HCT116 (cell line): ENCODE measurements at regions not wholly inside any gene's neighbourhood (a gene's known extent, or its start where the extent isn't known, plus 50 kb on each side); places are given as distances from the start of the nearest gene placed in this dataset.

ENCODE experiments used
- ATAC-seq: fragments of 200-7000 bp; cut with Tn5 transposase; 2 replicates; pipeline ENCODE4 v1.9.1; 2020; ENCODE audit warnings: mild to moderate bottlenecking, moderate library complexity
- BruUV-seq: library from RNA; stranded (reverse); fragments of 400-500 nt; replicated peaks from 2 replicates; lab custom pipeline; 2021; lab: Mats Ljungman, UMichigan
- CTCF ChIA-PET: fragments of 300-600 bp; sonication (Branson Sonifier 250); formaldehyde crosslinking; loops from one replicate; lab custom pipeline; 2021; ENCODE audit warnings: antibody characterized with exemption; lab: Charles Lee
- POLR2A ChIA-PET: fragments of 300-600, 350-600 bp; sonication (Branson Sonifier 250); formaldehyde crosslinking; loops from one replicate; lab custom pipeline; 2021; ENCODE audit warnings: antibody characterized with exemption; lab: Charles Lee
- RAD21 ChIA-PET, 2 experiments: fragments of 300-600 bp; sonication (Branson Sonifier 250); formaldehyde crosslinking; loops; one replicate each; lab custom pipeline; 2023; ENCODE audit warnings: low total read pairs in 2 of 2; ENCODE audit not compliant: uncharacterized antibody in 2 of 2, unreplicated experiment in 2 of 2, low non-redundant PET in 1 of 2; lab: Charles Lee
- DNase-seq: peaks from one replicate; pipeline ENCODE4 v3.0.0-alpha.2; 2010; ENCODE audit warnings: low read depth, low spot score
- H2AFZ ChIP-seq: fragments of 200-600 bp; shearing (Covaris generic), sonication (generic); 2 replicates; pipeline ENCODE4 v1.6.1; 2017; ENCODE audit warnings: low read depth, mixed run types, mixed read lengths, antibody characterized with exemption, low read length; ENCODE audit not compliant: poor library complexity, severe bottlenecking
- H3K27ac ChIP-seq: 2 replicates; pipeline ENCODE4 v1.5.1; 2012; ENCODE audit warnings: low read depth, low read length
- H3K27me3 ChIP-seq: fragments of 200-600 bp; sonication (generic); 2 replicates; pipeline ENCODE4 v1.6.1; 2016; ENCODE audit warnings: mixed run types, low read length, mixed read lengths; ENCODE audit not compliant: insufficient read depth
- H3K36me3 ChIP-seq, 2 experiments: fragments of 200-500 bp in 1 of 2; fragments of 200-600 bp in 1 of 2; sonication (Bioruptor generic) in 1 of 2; sonication (generic) in 1 of 2; 2 replicates each; pipeline versions ENCODE4 v1.5.1 to v1.6.1; 2014 to 2016; ENCODE audit warnings: low read length in 2 of 2, inconsistent platforms in 1 of 2, mixed read lengths in 1 of 2, mixed run types in 1 of 2; ENCODE audit not compliant: insufficient read depth in 2 of 2, control insufficient read depth in 1 of 2
- H3K4me1 ChIP-seq, 2 experiments: fragments of 200-600 bp in 1 of 2; sonication (generic) in 1 of 2; 2 replicates each; pipeline versions ENCODE4 v1.5.1 to v1.6.1; 2012 to 2017; ENCODE audit warnings: low read length in 2 of 2, inconsistent platforms in 1 of 2, mild to moderate bottlenecking in 1 of 2, mixed read lengths in 1 of 2, mixed run types in 1 of 2, moderate library complexity in 1 of 2; ENCODE audit not compliant: insufficient read depth in 2 of 2, control insufficient read depth in 1 of 2
- H3K4me2 ChIP-seq: fragments of 200-600 bp; sonication (generic); 2 replicates; pipeline ENCODE4 v1.6.1; 2017; ENCODE audit warnings: mixed run types, low read length, mixed read lengths
- H3K4me3 ChIP-seq, 2 experiments: fragments of 200-600 bp in 1 of 2; sonication (generic) in 1 of 2; replicated peaks in 1 of 2; 2 replicates each; pipeline ENCODE4 v1.5.1; 2011 to 2016; ENCODE audit warnings: low read length in 2 of 2, control low read depth in 1 of 2, low read depth in 1 of 2, mild to moderate bottlenecking in 1 of 2, mixed read lengths in 1 of 2, mixed run types in 1 of 2
- H3K79me2 ChIP-seq: fragments of 200-600 bp; sonication (generic); 2 replicates; pipeline ENCODE4 v1.6.1; 2017; ENCODE audit warnings: mild to moderate bottlenecking, mixed run types, low read length, moderate library complexity, mixed read lengths; ENCODE audit not compliant: insufficient read depth
- H3K9ac ChIP-seq: fragments of 200-600 bp; sonication (generic); 2 replicates; pipeline ENCODE4 v1.6.1; 2016; ENCODE audit warnings: low read length, mixed read lengths
- H3K9me2 ChIP-seq: fragments of 200-600 bp; sonication (generic), shearing (Covaris generic); 2 replicates; pipeline ENCODE4 v1.6.1; 2017; ENCODE audit warnings: mixed run types, mild to moderate bottlenecking, moderate library complexity; ENCODE audit not compliant: insufficient read depth
- H3K9me3 ChIP-seq, 2 experiments: fragments of 200-500 bp in 1 of 2; fragments of 200-600 bp in 1 of 2; sonication (Bioruptor generic) in 1 of 2; sonication (generic) in 1 of 2; 2 replicates each; pipeline ENCODE4 v1.6.1; 2014 to 2017; ENCODE audit warnings: low read length in 2 of 2, mixed read lengths in 2 of 2, inconsistent platforms in 1 of 2, low read depth in 1 of 2, mild to moderate bottlenecking in 1 of 2, mixed run types in 1 of 2, moderate library complexity in 1 of 2; ENCODE audit not compliant: control insufficient read depth in 1 of 2, insufficient read depth in 1 of 2
- H4K20me1 ChIP-seq: fragments of 200-600 bp; sonication (generic), shearing (Covaris generic); 2 replicates; pipeline ENCODE4 v1.6.1; 2017; ENCODE audit warnings: mixed run types, mild to moderate bottlenecking, moderate library complexity; ENCODE audit not compliant: insufficient read depth
- ATF3 ChIP-seq: IDR thresholded peaks from 2 replicates; pipeline ENCODE4 v1.6.1; 2012
- CTCF ChIP-seq, 3 experiments: fragments of 200-600 bp in 1 of 3; sonication (generic) in 1 of 3; IDR thresholded peaks in 2 of 3; conservative IDR thresholded peaks in 1 of 3; 2 replicates each; pipeline ENCODE4 v1.5.1; 2012 to 2017; ENCODE audit warnings: low read depth in 2 of 3, low read length in 2 of 3, antibody characterized with exemption in 1 of 3, borderline replicate concordance in 1 of 3, control low read depth in 1 of 3, mild to moderate bottlenecking in 1 of 3, mixed read lengths in 1 of 3, mixed run types in 1 of 3, moderate library complexity in 1 of 3; ENCODE audit not compliant: insufficient read depth in 1 of 3
- EZH2 ChIP-seq: fragments of 200-600 bp; sonication (generic); IDR thresholded peaks from 2 replicates; pipeline ENCODE4 v1.6.1; 2017; ENCODE audit warnings: antibody characterized with exemption, mixed run types
- EZH2phosphoT487 ChIP-seq: fragments of 200-600 bp; IDR thresholded peaks from 2 replicates; pipeline ENCODE4 v1.6.1; 2018; ENCODE audit warnings: antibody characterized with exemption, borderline replicate concordance
- FOSL1 ChIP-seq: IDR thresholded peaks from 2 replicates; pipeline ENCODE4 v1.6.1; 2012; ENCODE audit warnings: low read depth
- JUND ChIP-seq: IDR thresholded peaks from 2 replicates; pipeline ENCODE4 v1.6.1; 2012
- MAX ChIP-seq: IDR thresholded peaks from 2 replicates; pipeline ENCODE4 v1.6.1; 2012
- POLR2AphosphoS5 ChIP-seq: IDR thresholded peaks from 2 replicates; pipeline ENCODE4 v1.6.1; 2011; ENCODE audit warnings: mild to moderate bottlenecking, low read depth, low read length, moderate library complexity
- RAD21 ChIP-seq: IDR thresholded peaks from 2 replicates; pipeline ENCODE4 v1.6.1; 2012; ENCODE audit warnings: low read depth, mild to moderate bottlenecking
- SIN3A ChIP-seq: IDR thresholded peaks from 2 replicates; pipeline ENCODE4 v1.6.1; 2012; ENCODE audit warnings: low read depth
- SP1 ChIP-seq: IDR thresholded peaks from 2 replicates; pipeline ENCODE4 v1.6.1; 2012; ENCODE audit warnings: low read depth
- SRF ChIP-seq: IDR thresholded peaks from 2 replicates; pipeline ENCODE4 v1.6.1; 2012; ENCODE audit warnings: low read depth
- TCF7L2 ChIP-seq: IDR thresholded peaks from 2 replicates; pipeline ENCODE4 v1.7.0; 2011; ENCODE audit warnings: borderline replicate concordance, inconsistent platforms; ENCODE audit not compliant: insufficient read depth, insufficient read length; ENCODE audit errors: extremely low read depth
- YY1 ChIP-seq: IDR thresholded peaks from 2 replicates; pipeline ENCODE4 v1.6.1; 2011; ENCODE audit warnings: low read length, low read depth, moderate library complexity, mild to moderate bottlenecking; ENCODE audit not compliant: insufficient replicate concordance; ENCODE audit errors: extremely low read depth
- ZBTB33 ChIP-seq: IDR thresholded peaks from 2 replicates; pipeline ENCODE4 v1.6.1; 2011; ENCODE audit warnings: mild to moderate bottlenecking, low read length, moderate library complexity; ENCODE audit not compliant: insufficient replicate concordance; ENCODE audit errors: extremely low read depth
- intact Hi-C: fragments of 100-400 bp; cut with micrococcal nuclease; formaldehyde crosslinking; loops from 2 replicates; pipeline ENCODE4 v1.10.0; 2022

- Histone ChIP-seq H3K4me1 (no peaks in the 10 kb centered on the region), H3K79me2 (no peaks in the 10 kb centered on the region), H3K9me2 (no peaks in the 10 kb centered on the region), H3K27me3 (no peaks in the 10 kb centered on the region), H3K4me3 (no peak overlapping the region), H3K9me3 (no peaks in the 10 kb centered on the region), H3K4me2 (no peak overlapping the region), H3K27ac (no peak overlapping the region), H3K36me3 (no peaks in the 10 kb centered on the region)
- BruUV-seq = no TSS peak
- POLR2A ChIA-PET = no interaction called here
- DNase-seq = no peak
- no peak for TF ChIP-seq EZH2phosphoT487
- no peak for TF ChIP-seq ZBTB33
- no peak for TF ChIP-seq TCF7L2
- no peak for TF ChIP-seq SIN3A
- TF ChIP-seq EZH2 = no peak
- no peak for TF ChIP-seq FOSL1
- TF ChIP-seq YY1 = no peak
- TF ChIP-seq, all 23 proteins: peak for 0
- H3K9ac ChIP-seq = no peak overlapping the region
- ChIA-PET RAD21 (no interaction called here), CTCF (no interaction called here)
- intact Hi-C loops = no loop called here
- H2AFZ ChIP-seq = no peak overlapping the region
- no peak for ATAC-seq
- no peaks in the 10 kb centered on the region for H4K20me1 ChIP-seq
Observed at GRCh38 chr2:54396107-54396506, 60.0 kb upstream of the SPTBN1 start.

- Histone ChIP-seq H3K9me2 (no peaks in the 10 kb centered on the region), H3K4me2 (no peak overlapping the region), H3K27me3 (no peaks in the 10 kb centered on the region), H3K27ac (no peak overlapping the region), H3K36me3 (no peaks in the 10 kb centered on the region), H2AFZ (no peak overlapping the region), H3K9me3 (no peaks in the 10 kb centered on the region), H3K79me2 (no peaks in the 10 kb centered on the region), H3K9ac (no peak overlapping the region), H3K4me1 (no peaks in the 10 kb centered on the region), H3K4me3 (no peak overlapping the region), H4K20me1 (no peaks in the 10 kb centered on the region)
- RAD21 ChIA-PET = no interaction called here
- intact Hi-C loops = no loop called here
- DNase-seq = no peak
- POLR2A ChIA-PET = no interaction called here
- CTCF ChIA-PET = interaction anchor here (0.5 kb wide), 1 partner anchor 75 kb away, joined by 3 read pairs; no protein-coding TSS in a partner anchor
- no peak for ATAC-seq
- no TSS peak for BruUV-seq
- TF ChIP-seq CTCF (IDR thresholded peaks at IDR 0.05 in 2 of 3, conservative IDR thresholded peaks at IDR 0.05 in 1 of 3; ENCODE audit: borderline replicate concordance in 1 of 3, insufficient read depth in 1 of 3, low read depth in 2 of 3, low read length in 2 of 3) (no peak), MAX (no peak), EZH2 (no peak), POLR2AphosphoS5 (no peak), RAD21 (no peak), TCF7L2 (no peak), SRF (no peak), JUND (no peak), SP1 (no peak), ZBTB33 (no peak), ATF3 (no peak)
Observed at GRCh38 chr2:54396798-54397197, 59.3 kb upstream of the SPTBN1 start.
